ENCODE measurements at regions not wholly inside any gene's neighbourhood (a gene's known extent, or its start where the extent isn't known, plus 50 kb on each side); places are given as distances from the start of the nearest gene placed in this dataset.
A peak's percentile ranks its signal among the peaks of the same experiment; 100 is the strongest.

DNA sequence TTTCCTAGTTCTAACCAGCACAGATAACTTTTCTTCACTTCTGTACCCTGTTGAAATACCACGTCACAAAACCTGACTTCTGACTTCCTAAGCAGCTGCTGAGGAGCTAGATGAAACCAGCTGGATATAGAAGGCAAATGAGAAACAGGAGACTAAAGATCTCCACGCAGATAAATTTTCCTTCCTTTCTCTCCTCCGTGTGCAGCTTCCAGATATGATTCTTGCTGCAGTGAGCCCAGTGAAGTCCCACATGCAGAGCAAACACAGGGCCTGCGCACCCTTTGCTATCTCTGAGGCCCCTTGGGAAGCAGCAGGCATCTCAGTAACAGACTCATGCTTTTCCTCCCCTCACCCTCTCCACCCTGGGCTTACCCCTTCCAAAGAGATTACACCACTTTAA lies 1638.3 kb downstream of the MAT2B start:
- no peak for DNase-seq

DNA sequence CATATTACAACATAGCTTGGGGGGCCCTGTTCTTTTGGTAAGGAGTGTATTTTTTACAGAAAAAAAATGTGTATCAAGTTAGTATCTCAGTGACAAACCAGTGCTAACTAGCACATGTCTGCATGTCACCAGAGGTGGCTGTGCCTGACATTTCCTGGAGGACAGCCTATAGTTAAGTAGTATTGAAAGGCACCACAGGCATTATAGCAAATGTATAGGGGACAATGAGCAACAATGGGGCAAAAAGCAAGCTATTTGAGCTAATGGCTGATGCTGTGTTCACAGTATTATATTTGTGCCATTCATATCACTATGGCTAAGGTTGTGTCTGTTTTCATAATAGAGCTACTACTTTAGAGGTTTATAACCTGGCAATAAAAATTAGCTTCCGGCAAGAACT lies 1644.0 kb downstream of the MAT2B start:
- no peak for DNase-seq

DNA sequence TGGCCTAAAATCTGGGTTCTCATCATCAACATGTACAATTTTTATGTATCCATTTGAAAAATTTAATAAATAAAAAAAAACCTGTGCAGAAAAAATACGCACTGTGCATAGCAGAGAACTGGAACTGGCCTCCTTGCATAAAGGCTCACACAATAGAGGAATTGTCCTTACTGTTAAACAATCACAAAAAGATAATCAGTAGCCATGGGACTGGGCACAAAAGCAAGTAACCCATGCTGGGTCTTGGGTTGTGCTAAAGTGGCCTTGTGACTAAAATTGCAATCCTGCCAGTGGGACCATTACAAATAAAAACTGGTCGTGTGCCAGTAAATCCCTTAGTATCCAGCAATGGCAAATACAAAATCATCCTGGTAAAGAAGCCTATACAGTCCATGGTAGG lies 1646.6 kb downstream of the MAT2B start:
- DNase-seq: no peak

DNA sequence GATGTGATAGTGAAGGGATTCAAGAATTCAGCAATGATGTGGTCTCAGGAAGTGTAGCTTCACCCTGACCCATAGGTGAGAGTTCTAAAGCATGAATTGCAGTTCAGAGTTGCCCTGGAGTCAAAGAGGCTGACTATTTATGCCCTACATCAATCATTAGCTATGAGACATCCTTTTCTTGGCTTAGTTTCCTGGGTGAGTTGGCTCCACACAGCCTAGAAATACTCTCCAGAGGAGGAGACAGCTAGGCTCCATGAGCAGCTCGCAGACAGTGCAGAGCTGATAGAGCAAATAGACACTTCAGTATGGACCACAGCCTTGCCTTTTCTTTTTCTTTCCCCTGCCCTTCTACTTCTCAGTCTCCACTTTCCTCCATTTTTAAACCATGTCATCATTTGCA lies 1651.8 kb downstream of the MAT2B start:
- DNase-seq: no peak

DNA sequence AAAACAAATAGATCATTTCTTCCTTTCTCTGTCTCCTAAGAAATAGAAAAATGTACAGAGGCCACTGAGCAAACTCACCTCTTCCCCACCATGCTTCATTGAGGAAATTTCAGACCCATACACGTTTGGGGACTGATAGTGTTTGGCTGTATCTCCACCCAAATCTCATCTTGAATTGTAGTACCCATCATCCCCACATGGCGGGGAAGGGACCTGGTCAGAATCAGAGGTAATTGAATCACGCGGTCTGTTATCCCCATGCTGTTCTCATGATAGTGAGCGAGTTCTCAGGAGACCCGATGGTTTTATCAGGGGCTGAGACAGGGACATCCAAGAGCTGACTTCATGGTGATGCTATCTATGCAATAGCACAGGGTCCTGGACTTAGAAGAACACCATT lies 1655.8 kb downstream of the MAT2B start:
- no peak for DNase-seq

DNA sequence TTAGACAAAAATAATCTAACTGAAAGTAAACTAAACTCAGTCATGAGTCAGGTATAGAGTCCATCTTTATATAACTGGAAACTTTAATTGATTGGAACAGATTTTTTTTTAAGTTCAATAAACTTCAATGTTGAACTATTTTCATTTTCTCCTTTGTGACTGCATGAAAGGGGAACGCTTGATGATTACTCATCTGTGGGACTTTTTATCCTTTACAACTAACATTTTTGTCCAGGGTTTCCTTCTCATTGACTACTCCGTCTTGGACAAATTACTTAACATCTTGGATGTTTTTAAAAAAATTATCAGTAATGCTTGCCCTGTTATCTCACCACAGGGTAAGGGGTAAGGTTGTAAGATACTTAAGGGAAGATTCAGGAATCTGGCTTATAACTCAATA lies 1658.4 kb downstream of the MAT2B start:
- no peak for DNase-seq

DNA sequence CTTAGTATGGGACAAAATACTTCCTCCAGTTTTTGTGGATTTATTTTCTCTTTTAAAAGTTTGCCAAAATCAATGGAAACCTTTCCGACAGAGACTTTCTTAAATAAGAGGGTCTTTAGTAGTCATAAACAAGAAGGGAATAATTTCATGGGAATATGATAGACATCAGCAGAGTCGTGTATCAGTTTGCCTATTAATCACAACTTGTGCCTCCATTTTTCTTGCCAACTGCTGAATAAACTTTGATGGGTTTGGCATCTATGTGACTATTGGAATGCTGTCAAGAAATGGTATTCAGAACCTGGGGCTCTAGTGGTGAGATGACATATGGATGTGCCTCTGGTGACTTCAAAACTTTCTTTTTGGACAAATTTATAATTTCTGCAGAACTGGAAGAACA lies 1668.2 kb downstream of the MAT2B start:
- no peak for DNase-seq

DNA sequence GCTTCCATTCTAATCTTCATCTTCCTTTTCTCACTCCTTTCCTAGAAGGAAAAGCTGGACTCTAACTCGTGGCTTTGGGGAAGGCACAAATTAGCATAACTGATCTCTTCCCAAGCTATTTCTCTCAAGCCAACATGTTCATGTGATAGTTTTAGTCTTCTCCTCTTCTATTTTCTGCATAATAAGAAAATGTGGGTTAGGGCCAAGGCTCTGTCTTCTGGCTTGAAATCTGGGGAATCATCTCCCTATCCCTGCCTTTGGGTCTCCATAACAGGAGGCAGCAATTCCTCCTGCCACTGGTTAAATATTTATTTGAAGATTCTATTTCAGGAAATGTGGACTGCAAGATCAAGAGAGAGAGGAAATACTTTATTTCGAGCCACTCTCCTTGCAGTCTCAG lies 1669.6 kb downstream of the MAT2B start:
- no peak for DNase-seq

DNA sequence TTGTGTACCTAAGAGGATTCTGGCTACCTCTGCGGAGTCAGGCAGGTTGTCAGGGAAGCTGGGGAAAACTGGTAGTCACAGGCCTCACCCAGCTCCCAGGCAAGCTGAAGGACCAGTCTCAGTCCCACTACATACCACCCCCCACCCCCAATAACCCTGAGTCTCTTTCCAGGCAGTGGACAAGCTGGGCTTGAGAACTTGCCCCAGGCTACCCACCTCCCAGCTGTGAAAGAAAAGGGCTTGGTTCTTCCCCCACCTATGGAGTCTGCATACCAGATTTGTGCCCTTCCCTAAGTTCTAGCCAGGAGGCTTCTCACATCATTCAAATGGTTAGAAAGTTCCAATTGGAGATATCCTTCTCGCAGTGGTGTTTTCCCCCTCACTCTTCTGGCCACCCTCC lies 1678.8 kb downstream of the MAT2B start:
- DNase-seq: no peak

DNA sequence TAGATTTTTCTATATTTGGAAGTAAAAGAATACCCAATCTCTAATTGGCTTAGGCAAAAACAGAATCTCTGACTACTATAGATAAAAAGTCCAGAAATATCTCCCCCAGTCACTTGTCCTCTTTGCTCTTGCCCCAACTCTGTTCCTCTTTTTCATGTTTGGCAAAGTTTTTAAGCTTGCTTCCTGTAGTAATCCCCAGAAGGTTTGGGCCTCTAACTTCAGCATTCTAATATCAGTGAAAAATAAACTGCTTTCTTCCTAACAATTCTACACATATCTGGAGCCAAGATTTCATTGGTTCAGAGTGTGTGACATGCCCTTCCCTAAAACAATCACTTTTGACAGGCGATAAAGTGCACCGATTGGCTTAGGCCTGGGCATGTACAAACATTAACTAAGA lies 1680.3 kb downstream of the MAT2B start:
- no peak for DNase-seq

DNA sequence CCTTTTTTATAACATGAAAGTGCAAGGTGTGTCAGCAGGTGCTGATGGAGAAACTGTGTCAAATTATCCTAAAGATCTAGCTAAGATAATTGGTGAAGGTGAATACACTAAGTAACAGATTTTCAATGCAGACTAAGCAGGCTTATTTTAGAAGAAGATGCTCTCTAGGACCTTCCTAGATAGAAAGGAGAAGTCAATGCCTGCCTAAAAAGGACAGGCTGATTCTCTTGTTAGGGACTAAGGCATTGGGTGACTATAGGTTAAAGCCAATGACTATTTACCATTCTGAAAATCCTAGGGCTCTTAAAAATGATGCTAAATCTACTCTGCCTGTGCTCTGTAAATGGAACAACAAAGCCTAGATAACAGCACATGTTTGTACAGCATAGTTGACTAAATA lies 1682.4 kb downstream of the MAT2B start:
- DNase-seq: no peak

DNA sequence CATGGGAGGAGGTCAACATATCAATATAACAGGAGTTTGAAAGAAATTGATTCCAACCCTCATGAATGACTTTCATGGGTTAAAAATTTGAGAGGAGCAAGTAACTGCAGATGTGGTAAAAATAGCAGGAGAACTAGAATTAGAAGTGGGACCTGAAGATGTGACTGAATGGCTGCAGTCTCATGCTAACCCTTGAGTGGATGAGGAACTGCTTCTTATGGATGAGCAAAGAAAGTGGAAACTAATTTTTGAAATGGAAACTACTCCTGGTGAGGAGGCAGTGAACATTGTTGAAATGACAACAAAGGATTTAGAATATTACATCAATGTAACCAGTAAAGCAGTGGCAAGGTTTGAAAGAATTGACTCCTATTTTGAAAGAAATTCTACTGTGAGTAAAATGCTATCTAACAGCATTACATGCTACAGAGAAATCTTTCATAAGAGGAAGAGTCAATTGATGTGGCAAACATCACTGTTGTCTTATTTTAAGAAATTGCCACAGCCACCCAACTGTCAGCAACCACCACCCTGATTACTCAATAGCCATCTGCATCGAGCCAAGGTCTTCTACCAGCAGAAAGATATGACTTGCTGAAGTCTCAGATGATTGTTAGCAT lies 1683.2 kb downstream of the MAT2B start:
- DNase-seq: peak; percentile 3

DNA sequence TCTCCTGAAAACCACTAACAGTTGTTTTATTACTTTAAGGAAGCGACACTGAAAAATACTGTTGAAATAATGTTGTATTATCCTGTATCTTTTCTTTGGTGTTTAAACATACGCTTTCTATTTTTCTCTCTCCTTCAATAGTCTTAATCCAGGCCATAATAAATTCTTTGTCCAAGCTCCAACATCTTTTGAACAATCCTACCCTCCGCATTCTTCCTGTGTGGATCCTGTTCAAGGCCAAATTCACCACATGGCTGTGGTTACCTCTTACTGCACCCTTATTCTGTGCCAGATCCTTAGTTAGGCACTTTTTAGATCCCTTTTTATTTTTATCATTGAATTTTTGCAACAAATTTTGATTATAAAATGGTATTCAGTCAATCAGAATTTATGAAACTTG lies 1691.5 kb downstream of the MAT2B start:
- no peak for DNase-seq

DNA sequence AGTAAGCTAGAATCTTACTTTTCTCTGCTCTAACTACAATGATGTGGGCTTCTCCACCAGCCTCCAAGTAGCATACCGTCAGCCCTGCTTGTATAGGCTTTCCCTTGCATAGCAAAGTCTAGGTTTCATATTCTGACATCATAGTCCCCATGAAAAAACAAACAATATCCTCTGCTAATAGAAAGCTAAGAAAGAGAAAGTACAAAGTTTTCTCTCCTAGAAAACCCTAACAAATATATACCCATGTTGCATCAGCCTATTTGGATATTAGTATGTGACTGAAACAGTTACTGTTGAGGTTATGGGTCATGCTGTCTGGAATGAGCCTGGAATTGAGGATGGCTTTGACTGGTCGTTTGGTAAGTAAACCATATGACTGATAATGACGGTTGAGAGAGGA lies 1696.0 kb downstream of the MAT2B start:
- no peak for DNase-seq

DNA sequence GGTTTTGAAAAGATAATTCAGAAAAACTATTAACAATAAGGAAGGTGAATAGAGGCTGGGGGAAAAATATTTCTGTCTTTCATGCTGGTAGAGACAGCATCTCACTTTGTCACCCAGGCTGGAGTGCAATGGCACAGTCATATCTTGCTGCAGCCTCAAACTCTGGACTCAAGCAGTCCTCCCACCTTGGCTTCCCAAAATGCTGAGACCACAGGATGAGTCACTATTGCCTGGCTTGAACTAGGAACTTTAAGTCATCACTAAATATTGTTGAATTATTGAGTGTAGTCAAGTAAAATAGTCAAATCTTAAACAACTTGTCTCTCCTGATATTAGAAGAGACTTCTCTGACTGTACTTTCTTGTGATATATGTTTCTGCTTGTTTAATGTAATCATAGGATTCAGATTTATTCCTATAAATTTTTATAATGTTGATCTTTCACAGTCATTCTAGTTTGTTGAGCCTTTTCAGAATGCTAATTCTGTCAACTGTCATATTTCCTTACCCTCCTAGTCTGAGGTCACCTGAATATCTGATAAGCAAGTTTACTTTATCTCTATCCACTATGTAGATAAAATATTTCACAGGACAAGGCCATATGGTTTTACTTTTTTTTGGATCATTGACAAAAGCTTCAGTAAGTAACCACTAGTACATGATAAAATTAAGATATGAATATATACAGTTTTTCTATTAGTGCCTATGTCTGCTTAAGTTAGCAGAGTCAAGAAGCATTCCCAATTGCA lies 1696.5 kb downstream of the MAT2B start:
- DNase-seq: no peak

DNA sequence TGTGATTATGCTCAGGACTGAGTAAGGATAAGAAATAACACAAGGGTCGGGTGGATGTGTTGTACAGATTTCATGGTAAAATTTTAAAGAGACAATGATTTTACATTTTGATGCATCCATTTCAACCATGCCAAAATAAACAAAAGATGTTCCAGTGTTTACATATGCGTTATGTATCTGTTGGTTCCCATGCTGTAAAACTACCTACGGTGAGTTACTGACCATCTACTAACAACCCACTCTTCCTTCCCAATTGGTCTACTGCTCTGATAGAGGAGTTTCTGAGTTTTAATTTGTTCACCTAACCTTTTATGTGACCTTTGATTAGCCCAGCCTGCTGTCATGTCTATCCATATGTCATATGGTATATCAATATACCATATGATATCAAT lies 1697.1 kb downstream of the MAT2B start:
- DNase-seq: no peak

DNA sequence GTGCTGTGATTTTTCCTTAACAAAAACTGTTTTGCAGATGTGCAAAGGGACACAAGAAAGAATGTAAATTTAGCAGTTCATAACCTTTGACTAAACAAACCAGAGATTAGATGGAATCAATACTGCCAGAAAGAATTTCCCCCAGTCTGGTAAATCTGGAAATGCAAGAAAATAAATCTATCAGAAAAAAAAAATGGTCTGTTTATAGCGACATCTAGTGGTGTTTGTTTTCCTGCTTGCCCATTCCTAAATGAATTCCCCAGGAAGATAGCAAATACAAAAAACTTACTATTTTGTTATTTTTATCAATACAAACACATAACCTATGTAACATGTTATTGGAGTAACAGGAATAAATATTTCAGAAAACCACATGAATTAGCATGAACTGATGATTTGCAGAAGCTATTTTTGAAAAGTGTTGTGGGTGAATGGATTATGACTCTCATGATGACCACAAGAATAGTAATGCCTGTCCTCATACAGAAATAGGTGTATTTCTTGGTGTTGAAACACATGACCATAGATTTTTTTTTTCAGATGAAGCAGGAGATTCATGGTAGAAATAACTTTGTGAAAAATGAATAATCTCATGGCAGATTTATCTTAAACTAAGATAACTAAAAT lies 1703.8 kb downstream of the MAT2B start:
- DNase-seq: no peak

DNA sequence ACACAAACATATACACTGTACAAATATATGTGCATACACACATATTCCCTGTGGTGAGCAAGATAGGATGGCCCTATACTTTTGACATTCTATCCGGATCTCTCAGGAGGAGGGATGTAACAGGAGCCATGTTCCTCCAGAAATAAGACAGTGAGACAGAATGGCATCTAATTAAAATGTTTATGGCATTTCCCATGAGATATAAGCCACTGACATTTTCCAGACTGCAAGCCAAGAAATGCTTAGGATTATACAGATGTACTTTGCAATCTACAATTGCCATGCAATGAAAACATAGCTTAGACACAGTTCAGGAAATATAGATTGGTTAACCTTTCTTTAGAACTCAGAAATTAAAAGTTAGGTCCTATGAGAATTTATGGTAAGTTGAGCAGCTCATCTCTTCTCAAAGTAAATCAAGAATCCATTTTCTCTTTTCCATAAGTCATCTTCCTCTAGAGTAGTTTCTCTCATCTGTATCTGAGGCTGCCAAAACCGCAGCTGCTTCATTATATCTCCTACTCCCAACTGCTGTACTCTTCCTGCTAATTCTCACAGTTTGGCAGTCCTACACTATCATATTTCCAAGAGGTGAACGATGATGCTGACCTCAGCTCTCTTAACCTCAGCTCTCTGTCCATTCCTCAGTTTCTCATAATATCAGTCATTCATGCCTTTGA lies 1719.1 kb downstream of the MAT2B start:
- DNase-seq: no peak

DNA sequence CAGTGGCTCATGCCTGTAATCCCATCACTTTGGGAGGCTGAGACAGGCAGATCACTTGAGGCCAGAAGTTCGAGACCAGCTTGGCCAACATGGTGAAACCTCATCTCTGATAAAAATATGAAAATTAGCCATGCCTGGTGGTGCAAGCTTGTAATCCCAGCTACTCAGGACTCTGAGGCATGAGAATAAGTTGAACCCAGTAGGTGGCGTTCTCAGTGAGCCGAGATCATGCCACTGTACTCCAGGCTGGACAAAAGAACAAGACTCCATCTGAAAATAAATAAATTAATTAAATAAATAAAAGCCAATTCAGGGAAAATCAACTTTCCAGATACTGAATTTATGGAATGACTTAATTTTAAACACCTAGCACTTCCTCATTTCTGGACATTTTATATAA lies 1722.1 kb downstream of the MAT2B start:
- DNase-seq: no peak

DNA sequence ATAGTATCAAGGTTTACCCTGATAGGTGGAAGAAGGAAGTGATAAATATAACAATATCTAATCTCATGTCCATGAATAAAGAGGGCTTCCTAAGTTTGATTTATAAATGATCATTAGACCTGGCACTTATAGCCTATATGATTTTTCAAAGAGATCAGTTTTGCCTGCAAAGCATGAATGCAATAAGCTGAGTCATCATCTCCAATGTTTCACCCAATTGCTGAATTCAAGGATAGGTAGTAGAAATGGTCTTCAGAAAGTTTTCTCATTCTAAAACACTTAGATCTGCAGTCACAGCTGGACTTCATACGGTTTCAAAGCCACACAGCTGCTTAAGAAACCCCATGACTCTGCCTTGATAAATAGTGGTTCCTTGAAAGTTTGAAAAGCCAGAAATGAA lies 1722.8 kb downstream of the MAT2B start:
- DNase-seq: no peak

DNA sequence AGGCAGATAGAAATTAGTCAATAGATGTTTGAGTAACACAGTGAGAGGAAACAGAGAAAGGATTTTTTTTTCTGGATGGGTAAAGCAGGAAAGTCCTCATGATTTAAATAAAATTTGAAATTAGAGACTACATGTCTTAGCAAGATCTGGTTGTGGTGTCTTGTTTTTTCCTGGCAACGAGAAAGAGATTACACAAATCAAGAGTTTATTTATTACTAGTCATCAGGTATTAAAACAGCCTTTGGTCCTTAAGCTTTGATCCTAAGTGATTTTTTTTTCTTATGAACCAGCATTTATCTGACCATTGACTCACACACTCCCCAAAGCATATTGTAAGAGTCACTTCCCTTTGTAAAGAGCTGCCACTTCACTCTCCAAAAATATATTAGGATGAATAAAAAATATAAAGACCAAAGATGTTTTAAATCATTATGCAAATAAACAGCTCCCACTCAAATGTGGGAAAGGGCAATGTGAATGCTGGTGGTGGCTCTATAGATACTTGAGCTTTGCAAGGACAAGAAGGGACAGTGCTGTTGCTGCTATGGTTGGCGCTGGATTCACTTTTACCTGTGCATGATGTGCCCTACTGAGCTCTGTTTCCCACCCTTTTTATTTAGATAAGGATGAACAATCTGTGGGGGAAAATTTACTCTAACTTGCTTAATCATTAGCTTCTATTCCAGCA lies 1726.5 kb downstream of the MAT2B start:
- DNase-seq: no peak

DNA sequence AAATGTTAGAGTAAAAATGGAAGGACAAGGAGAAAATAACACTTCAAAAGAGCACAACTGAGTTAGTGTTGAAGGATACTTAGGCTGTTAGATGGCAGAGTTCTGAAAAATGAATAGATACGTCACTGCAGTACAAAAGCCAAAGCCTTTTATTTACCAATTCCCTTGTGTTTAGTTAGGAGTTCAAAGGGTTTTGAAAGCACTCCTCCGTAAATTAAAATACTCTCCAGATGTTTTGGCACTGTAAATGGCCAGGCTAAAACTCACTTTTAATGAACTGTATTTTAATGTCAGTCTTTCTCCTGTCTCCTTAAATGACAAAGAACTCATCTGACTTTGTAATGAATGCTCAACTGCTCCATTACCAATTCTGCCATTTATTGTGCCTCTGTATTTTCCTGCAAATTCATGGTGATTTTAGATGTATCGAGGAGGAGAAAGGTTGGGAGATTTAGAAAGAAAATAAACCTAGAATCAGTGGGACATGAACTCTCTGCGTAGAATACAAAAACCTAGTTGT lies 1727.2 kb downstream of the MAT2B start:
- no peak for DNase-seq

DNA sequence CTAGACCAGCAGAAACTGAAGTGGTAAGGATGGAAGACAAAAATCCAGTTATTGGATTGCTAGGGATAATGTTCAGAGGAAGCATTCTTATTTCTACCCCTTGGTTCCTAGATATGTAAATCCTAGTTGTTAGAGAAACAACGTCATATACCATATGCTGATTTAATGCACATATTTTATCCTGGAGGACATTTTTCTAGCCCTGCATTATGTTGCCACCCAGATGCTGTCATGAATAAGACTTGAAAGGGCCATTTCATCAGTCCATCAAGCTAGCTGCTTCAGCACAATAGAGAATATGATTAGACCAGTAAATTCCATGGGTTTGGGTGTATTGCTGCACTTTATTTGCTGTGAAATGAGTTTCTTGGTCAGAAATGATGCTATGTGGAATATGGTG lies 1736.4 kb downstream of the MAT2B start:
- DNase-seq: no peak

All from CD4-positive, alpha-beta T cell treated with Interleukin-17A for 1 hour (primary cell).